Stimulated activated CD4-positive, alpha-beta T cell treated with anti-CD3 and anti-CD28 coated beads, TNF-alpha, amount 100 ng/mL, for 4 hours (primary cell): ENCODE measurements at regions not wholly inside any gene's neighbourhood (a gene's known extent, or its start where the extent isn't known, plus 50 kb on each side); places are given as distances from the start of the nearest gene placed in this dataset.

ENCODE experiments used
- DNase-seq, 3 experiments: peaks; one replicate each; pipeline ENCODE4 v3.0.0-alpha.2; 2020; ENCODE audit warnings: low read depth in 3 of 3

GRCh38 chr22:23410411-23410810 lies 169.7 kb downstream of the IGLL1 start:
- DNase-seq: no peak

GRCh38 chr22:23409976-23410375 lies 170.1 kb downstream of the IGLL1 start:
- DNase-seq: no peak

- no peak for DNase-seq
Measured at GRCh38 chr22:23408321-23408720, 171.8 kb downstream of the IGLL1 start.

- no peak for DNase-seq
Measured at GRCh38 chr22:23405366-23405851, 174.7 kb downstream of the IGLL1 start.

- DNase-seq: no peak
Measured at GRCh38 chr22:23404689-23405365, 175.3 kb downstream of the IGLL1 start.

GRCh38 chr22:23403720-23404688 lies 176.1 kb downstream of the IGLL1 start:
- DNase-seq: no peak

- no peak for DNase-seq
Measured at GRCh38 chr22:23403152-23403719, 176.9 kb downstream of the IGLL1 start.

GRCh38 chr22:23402275-23403151 lies 177.6 kb downstream of the IGLL1 start:
- DNase-seq: peak; percentile 11 to 18 (median 16)

- DNase-seq: no peak
Measured at GRCh38 chr22:23401910-23402274, 178.2 kb downstream of the IGLL1 start.

- DNase-seq: no peak
Measured at GRCh38 chr22:23401111-23401909, 178.8 kb downstream of the IGLL1 start.

GRCh38 chr22:23400286-23400981 lies 179.7 kb downstream of the IGLL1 start:
- no peak for DNase-seq

- DNase-seq: no peak
Measured at GRCh38 chr22:23399367-23400285, 180.5 kb downstream of the IGLL1 start.

GRCh38 chr22:23398701-23399366 lies 181.3 kb downstream of the IGLL1 start:
- no peak for DNase-seq

GRCh38 chr22:23397613-23398567 lies 182.2 kb downstream of the IGLL1 start:
- DNase-seq: no peak

GRCh38 chr22:23397008-23397612 lies 183.0 kb downstream of the IGLL1 start:
- DNase-seq: no peak

- DNase-seq: no peak
Measured at GRCh38 chr22:23396362-23397007, 183.6 kb downstream of the IGLL1 start.
